ENCODE measurements at regions not wholly inside any gene's neighbourhood (a gene's known extent, or its start where the extent isn't known, plus 50 kb on each side); places are given as distances from the start of the nearest gene placed in this dataset.

- peaks cover 56% of the 10 kb centered on the region for H3K4me1 ChIP-seq (ENCODE audit: control insufficient read depth, insufficient read depth, low read length)
- no peak overlapping the region for H3K4me3 ChIP-seq (ENCODE audit: low read length)
- no peaks in the 10 kb centered on the region for H3K27me3 ChIP-seq (replicated peaks; ENCODE audit: control insufficient read depth, insufficient read depth, low read length)
- H3K9me3 ChIP-seq (ENCODE audit: control insufficient read depth, low read length), result no peaks in the 10 kb centered on the region
- no peaks in the 10 kb centered on the region for H3K36me3 ChIP-seq (ENCODE audit: control insufficient read depth, insufficient read depth, low read length, severe bottlenecking)
- H3K9ac ChIP-seq (ENCODE audit: low read length), result no peak overlapping the region
- no peak for DNase-seq (ENCODE audit: low read depth)
These were observed 56.7 kb upstream of the WASF3 start for GRCh38 chr13:26500618-26501320.

GRCh38 chr13:26501641-26502040 is 55.8 kb upstream of the WASF3 start:
- H3K9me3 ChIP-seq (ENCODE audit: control insufficient read depth, low read length), result no peaks in the 10 kb centered on the region
- H3K36me3 ChIP-seq (ENCODE audit: control insufficient read depth, insufficient read depth, low read length, severe bottlenecking), result no peaks in the 10 kb centered on the region
- H3K4me1 ChIP-seq (ENCODE audit: control insufficient read depth, insufficient read depth, low read length), result peaks cover 56% of the 10 kb centered on the region
- DNase-seq (ENCODE audit: low read depth), result no peak
- no peak overlapping the region for H3K4me3 ChIP-seq (ENCODE audit: low read length)
- H3K27me3 ChIP-seq (replicated peaks; ENCODE audit: control insufficient read depth, insufficient read depth, low read length), result no peaks in the 10 kb centered on the region
- no peak overlapping the region for H3K9ac ChIP-seq (ENCODE audit: low read length)

- Histone ChIP-seq H3K4me1 (ENCODE audit: control insufficient read depth, insufficient read depth, low read length) (peaks cover 45% of the 10 kb centered on the region), H3K27me3 (replicated peaks; ENCODE audit: control insufficient read depth, insufficient read depth, low read length) (no peaks in the 10 kb centered on the region), H3K9me3 (ENCODE audit: control insufficient read depth, low read length) (no peaks in the 10 kb centered on the region), H3K36me3 (ENCODE audit: control insufficient read depth, insufficient read depth, low read length, severe bottlenecking) (no peaks in the 10 kb centered on the region), H3K9ac (ENCODE audit: low read length) (no peak overlapping the region), H3K4me3 (ENCODE audit: low read length) (peak overlapping the region; percentile 7)
- DNase-seq (ENCODE audit: low read depth), result no peak
These were observed 54.7 kb upstream of the WASF3 start for GRCh38 chr13:26502826-26503225.

GRCh38 chr13:26503826-26504594 is 53.5 kb upstream of the WASF3 start:
- no peaks in the 10 kb centered on the region for H3K36me3 ChIP-seq (ENCODE audit: control insufficient read depth, insufficient read depth, low read length, severe bottlenecking)
- H3K27me3 ChIP-seq (replicated peaks; ENCODE audit: control insufficient read depth, insufficient read depth, low read length), result no peaks in the 10 kb centered on the region
- H3K9me3 ChIP-seq (ENCODE audit: control insufficient read depth, low read length), result no peaks in the 10 kb centered on the region
- peaks cover 42% of the 10 kb centered on the region for H3K4me1 ChIP-seq (ENCODE audit: control insufficient read depth, insufficient read depth, low read length)
- no peak for DNase-seq (ENCODE audit: low read depth)
- H3K4me3 ChIP-seq (ENCODE audit: low read length), result no peak overlapping the region
- no peak overlapping the region for H3K9ac ChIP-seq (ENCODE audit: low read length)

Measured in adipocyte (in vitro differentiated cells).